Transverse colon (tissue), 3 donors: ENCODE measurements at regions not wholly inside any gene's neighbourhood (a gene's known extent, or its start where the extent isn't known, plus 50 kb on each side); places are given as distances from the start of the nearest gene placed in this dataset.

Source experiments
- CTCF ChIP-seq, 5 experiments: fragments of 200-600 bp in 3 of 5; fragments of 450-650 bp in 2 of 5; sonication (generic) in 3 of 5; IDR thresholded peaks; 1 replicate in 2 of 5; 2 replicates in 3 of 5; pipeline ENCODE4 v1.5.1; 2016 to 2017; ENCODE audit warnings: antibody characterized with exemption in 5 of 5, inconsistent platforms in 3 of 5, mild to moderate bottlenecking in 2 of 5, moderate library complexity in 1 of 5
- EP300 ChIP-seq: sonication (generic); formaldehyde crosslinking; IDR thresholded peaks from one replicate; pipeline ENCODE4 v1.6.1; 2017; ENCODE audit warnings: antibody characterized with exemption, low read depth
- POLR2A ChIP-seq: fragments of 450-650 bp; IDR thresholded peaks from one replicate; pipeline ENCODE4 v1.6.1; 2016; ENCODE audit warnings: antibody characterized with exemption, mild to moderate bottlenecking, moderate library complexity

GRCh38 chr22:35148866-35149548 is 83.0 kb downstream of the ISX start:
- TF ChIP-seq CTCF (IDR thresholded peaks at IDR 0.05) (no peak), EP300 (no peak), POLR2A (no peak)
